ENCODE measurements at regions not wholly inside any gene's neighbourhood (a gene's known extent, or its start where the extent isn't known, plus 50 kb on each side); places are given as distances from the start of the nearest gene placed in this dataset.

DNA sequence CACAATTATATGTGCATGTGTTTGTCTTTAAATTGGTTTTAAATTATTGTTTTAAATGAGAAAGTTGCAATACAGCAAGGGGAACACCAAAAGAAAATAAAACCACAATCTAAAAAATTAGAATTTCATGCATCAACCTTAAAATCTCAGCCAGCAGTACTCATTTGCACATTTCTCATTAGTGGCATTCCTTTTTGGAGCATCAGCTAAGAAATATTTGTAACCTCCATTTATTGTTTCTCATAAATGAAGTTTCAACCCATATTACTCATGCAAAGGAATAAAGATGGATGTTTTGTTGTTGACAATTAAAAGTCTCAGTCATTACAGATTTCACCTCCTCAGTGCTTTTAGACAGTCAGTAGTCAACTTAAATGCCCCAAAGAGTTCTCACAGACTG is 160.1 kb downstream of the TBX15 start:
- TF ChIP-seq, protein P1, sequence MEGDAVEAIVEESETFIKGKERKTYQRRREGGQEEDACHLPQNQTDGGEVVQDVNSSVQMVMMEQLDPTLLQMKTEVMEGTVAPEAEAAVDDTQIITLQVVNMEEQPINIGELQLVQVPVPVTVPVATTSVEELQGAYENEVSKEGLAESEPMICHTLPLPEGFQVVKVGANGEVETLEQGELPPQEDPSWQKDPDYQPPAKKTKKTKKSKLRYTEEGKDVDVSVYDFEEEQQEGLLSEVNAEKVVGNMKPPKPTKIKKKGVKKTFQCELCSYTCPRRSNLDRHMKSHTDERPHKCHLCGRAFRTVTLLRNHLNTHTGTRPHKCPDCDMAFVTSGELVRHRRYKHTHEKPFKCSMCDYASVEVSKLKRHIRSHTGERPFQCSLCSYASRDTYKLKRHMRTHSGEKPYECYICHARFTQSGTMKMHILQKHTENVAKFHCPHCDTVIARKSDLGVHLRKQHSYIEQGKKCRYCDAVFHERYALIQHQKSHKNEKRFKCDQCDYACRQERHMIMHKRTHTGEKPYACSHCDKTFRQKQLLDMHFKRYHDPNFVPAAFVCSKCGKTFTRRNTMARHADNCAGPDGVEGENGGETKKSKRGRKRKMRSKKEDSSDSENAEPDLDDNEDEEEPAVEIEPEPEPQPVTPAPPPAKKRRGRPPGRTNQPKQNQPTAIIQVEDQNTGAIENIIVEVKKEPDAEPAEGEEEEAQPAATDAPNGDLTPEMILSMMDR (IDR thresholded peaks at IDR 0.05; ENCODE audit: borderline replicate concordance, extremely low read depth, insufficient read depth): no peak
- intact Hi-C loops (cut with DNase I): no loop called here
- H3K4me1 ChIP-seq (ENCODE audit: control insufficient read depth in 2 of 3, insufficient read depth in 2 of 3, low read depth in 1 of 3, low read length in 3 of 3): no peaks in the 10 kb centered on the region
- no peak overlapping the region for H3K4me3 ChIP-seq (ENCODE audit: low read length in 3 of 3)
- no peak for FAIRE-seq
- no peaks in the 10 kb centered on the region for H3K27me3 ChIP-seq (ENCODE audit: control insufficient read depth, insufficient read depth, low read length)
- H3K36me3 ChIP-seq (ENCODE audit: control insufficient read depth in 2 of 3, insufficient read depth in 3 of 3, low read length in 3 of 3): no peaks in the 10 kb centered on the region
- H3K9me3 ChIP-seq (ENCODE audit: control insufficient read depth in 2 of 3, insufficient read depth in 1 of 3, low read length in 3 of 3): no peaks in the 10 kb centered on the region
- H3K9ac ChIP-seq (ENCODE audit: low read length in 3 of 3): no peak overlapping the region
- H3K27ac ChIP-seq (ENCODE audit: low read depth in 2 of 2, low read length in 2 of 2): no peak overlapping the region
- no peak for DNase-seq

DNA sequence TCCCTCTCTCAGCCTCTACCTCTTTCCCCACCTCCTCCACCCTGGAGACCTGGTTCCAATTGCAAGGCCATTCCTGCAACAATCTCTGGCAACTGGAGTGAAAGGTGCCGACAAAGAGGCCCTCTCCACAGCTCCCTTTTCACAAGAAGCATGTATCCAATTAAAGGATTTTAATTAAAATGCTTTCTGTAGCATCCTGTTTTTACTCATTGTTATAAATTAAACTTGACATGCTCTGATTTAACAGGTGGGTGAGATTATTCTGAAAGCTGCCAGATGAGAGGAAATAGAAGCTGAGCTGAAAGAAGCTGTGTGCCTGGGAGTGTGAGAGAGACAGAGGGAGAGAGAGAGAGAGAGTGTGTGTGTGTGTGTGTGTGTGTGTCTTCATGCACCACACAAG is 160.5 kb downstream of the TBX15 start:
- no peak for FAIRE-seq
- Histone ChIP-seq H3K27me3 (ENCODE audit: control insufficient read depth, insufficient read depth, low read length) (no peaks in the 10 kb centered on the region), H3K4me3 (ENCODE audit: low read length in 3 of 3) (no peak overlapping the region), H3K36me3 (ENCODE audit: control insufficient read depth in 2 of 3, insufficient read depth in 3 of 3, low read length in 3 of 3) (no peaks in the 10 kb centered on the region), H3K4me1 (ENCODE audit: control insufficient read depth in 2 of 3, insufficient read depth in 2 of 3, low read depth in 1 of 3, low read length in 3 of 3) (no peaks in the 10 kb centered on the region), H3K9me3 (ENCODE audit: control insufficient read depth in 2 of 3, insufficient read depth in 1 of 3, low read length in 3 of 3) (no peaks in the 10 kb centered on the region), H3K9ac (ENCODE audit: low read length in 3 of 3) (no peak overlapping the region), H3K27ac (ENCODE audit: low read depth in 2 of 2, low read length in 2 of 2) (no peak overlapping the region)
- intact Hi-C loops (cut with DNase I): no loop called here
- peak in 3 of 5 donors; percentile 24 to 43 (median 42) for DNase-seq
- TF ChIP-seq, protein P1 (IDR thresholded peaks at IDR 0.05; ENCODE audit: borderline replicate concordance, extremely low read depth, insufficient read depth): no peak

DNA sequence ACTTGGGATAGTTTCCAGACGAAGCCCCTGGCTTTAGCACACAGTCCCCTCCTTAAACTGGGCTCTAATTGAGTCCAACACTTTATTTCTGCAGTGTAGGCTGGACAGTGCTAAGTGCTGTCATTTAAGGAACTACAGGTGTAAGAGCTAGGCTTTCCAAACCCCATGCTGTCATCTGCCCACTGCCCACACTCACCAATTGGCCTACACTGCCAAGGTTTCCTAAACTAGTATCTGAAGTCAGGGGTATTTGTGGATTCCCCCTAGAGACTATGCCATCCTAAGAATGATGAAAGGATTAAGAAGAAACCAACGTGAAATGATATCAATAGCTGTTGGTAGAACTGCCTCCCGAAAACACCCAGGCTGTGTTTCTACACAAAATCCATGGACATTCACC is 160.9 kb downstream of the TBX15 start:
- intact Hi-C loops (cut with DNase I): no loop called here

More for the DNA sequence above, 160.9 kb downstream of the TBX15 start:
- FAIRE-seq (no peak), DNase-seq (no peak)
- Histone ChIP-seq H3K9me3 (ENCODE audit: control insufficient read depth in 2 of 3, insufficient read depth in 1 of 3, low read length in 3 of 3) (no peaks in the 10 kb centered on the region), H3K4me3 (ENCODE audit: low read length in 3 of 3) (no peak overlapping the region), H3K4me1 (ENCODE audit: control insufficient read depth in 2 of 3, insufficient read depth in 2 of 3, low read depth in 1 of 3, low read length in 3 of 3) (no peaks in the 10 kb centered on the region), H3K27me3 (ENCODE audit: control insufficient read depth, insufficient read depth, low read length) (no peaks in the 10 kb centered on the region), H3K27ac (ENCODE audit: low read depth in 2 of 2, low read length in 2 of 2) (no peak overlapping the region), H3K36me3 (ENCODE audit: control insufficient read depth in 2 of 3, insufficient read depth in 3 of 3, low read length in 3 of 3) (no peaks in the 10 kb centered on the region), H3K9ac (ENCODE audit: low read length in 3 of 3) (no peak overlapping the region)
- TF ChIP-seq, protein P1 (IDR thresholded peaks at IDR 0.05; ENCODE audit: borderline replicate concordance, extremely low read depth, insufficient read depth): no peak

Measured in kidney (tissue), 13 donors.